ENCODE measurements at regions not wholly inside any gene's neighbourhood (a gene's known extent, or its start where the extent isn't known, plus 50 kb on each side); places are given as distances from the start of the nearest gene placed in this dataset.

- peaks cover 0 to 13% (median 3%) of the 10 kb centered on the region in 7 donors for H3K9me3 Mint-ChIP-seq
- Histone ChIP-seq H3K9ac (ENCODE audit: insufficient read depth, low read length, poor library complexity, severe bottlenecking) (no peak overlapping the region), H3K4me3 (replicated peaks in 1 of 3; ENCODE audit: low read depth in 2 of 3, low read length in 3 of 3) (no peak overlapping the region), H3K4me1 (ENCODE audit: control insufficient read depth in 1 of 2, insufficient read depth in 2 of 2, low read length in 2 of 2) (no peaks in the 10 kb centered on the region), H3K79me2 (ENCODE audit: insufficient read depth, low read length) (no peaks in the 10 kb centered on the region), H4K20me1 (ENCODE audit: insufficient read depth, low read length) (no peaks in the 10 kb centered on the region), H3K36me3 (replicated peaks in 1 of 2; ENCODE audit: control insufficient read depth in 1 of 2, insufficient read depth in 2 of 2, low read length in 2 of 2) (no peaks in the 10 kb centered on the region), H2AFZ (ENCODE audit: insufficient read depth, low read depth, low read length, poor library complexity, severe bottlenecking) (no peak overlapping the region), H3K27me3 (ENCODE audit: control insufficient read depth in 2 of 2, insufficient read depth in 2 of 2, low read length in 2 of 2) (no peaks in the 10 kb centered on the region), H3K27ac (ENCODE audit: low read depth in 1 of 2, low read length in 2 of 2) (no peak overlapping the region), H3K9me3 (replicated peaks in 1 of 2; ENCODE audit: control insufficient read depth in 1 of 2, insufficient read depth in 1 of 2, low read length in 2 of 2) (peaks cover 0 to 5% of the 10 kb centered on the region in 2 donors), H3K4me2 (replicated peaks; ENCODE audit: extremely low read depth, low read length, poor library complexity, severe bottlenecking) (no peak overlapping the region)
- no CpG with 5 or more reads among the region's 1 CpG for WGBS (ENCODE audit: insufficient coverage)
- no peaks in the 10 kb centered on the region for H3K36me3 Mint-ChIP-seq
- H3K27ac Mint-ChIP-seq, result no peak overlapping the region
- no peaks in the 10 kb centered on the region for H3K4me1 Mint-ChIP-seq
- no peaks in the 10 kb centered on the region for H3K27me3 Mint-ChIP-seq (ENCODE audit: low read depth in 3 of 3)
- no peak overlapping the region for H3K4me3 Mint-ChIP-seq
- no peak for TF ChIP-seq CTCF (IDR thresholded peaks at IDR 0.05)
- intact Hi-C loops (cut with micrococcal nuclease), result no loop called here
- no peak for DNase-seq
Measured at GRCh38 chr1:95512925-95513324, 278.9 kb downstream of the RWDD3 start.

GRCh38 chr1:95517506-95517905 is 283.5 kb downstream of the RWDD3 start:
- intact Hi-C loops (cut with micrococcal nuclease), result no loop called here
- H3K36me3 ChIP-seq (replicated peaks in 1 of 2; ENCODE audit: control insufficient read depth in 1 of 2, insufficient read depth in 2 of 2, low read length in 2 of 2), result no peaks in the 10 kb centered on the region
- H3K4me2 ChIP-seq (replicated peaks; ENCODE audit: extremely low read depth, low read length, poor library complexity, severe bottlenecking), result no peak overlapping the region
- H3K4me1 ChIP-seq (ENCODE audit: control insufficient read depth in 1 of 2, insufficient read depth in 2 of 2, low read length in 2 of 2), result no peaks in the 10 kb centered on the region
- H3K27me3 Mint-ChIP-seq (ENCODE audit: low read depth in 3 of 3), result no peaks in the 10 kb centered on the region
- no peak overlapping the region for H3K9ac ChIP-seq (ENCODE audit: insufficient read depth, low read length, poor library complexity, severe bottlenecking)
- no peak overlapping the region for H3K4me3 Mint-ChIP-seq
- no peak overlapping the region for H3K27ac Mint-ChIP-seq
- H3K36me3 Mint-ChIP-seq, result no peaks in the 10 kb centered on the region
- TF ChIP-seq CTCF (IDR thresholded peaks at IDR 0.05), result no peak
- H3K27ac ChIP-seq (ENCODE audit: low read depth in 1 of 2, low read length in 2 of 2), result no peak overlapping the region
- no peak overlapping the region for H2AFZ ChIP-seq (ENCODE audit: insufficient read depth, low read depth, low read length, poor library complexity, severe bottlenecking)
- whole genome bisulfite sequencing (ENCODE audit: insufficient coverage), result no CpG with 5 or more reads among the region's 1 CpG
- H3K4me1 Mint-ChIP-seq, result no peaks in the 10 kb centered on the region
- no peaks in the 10 kb centered on the region for H4K20me1 ChIP-seq (ENCODE audit: insufficient read depth, low read length)
- H3K9me3 Mint-ChIP-seq, result peaks cover 0 to 7% (median 5%) of the 10 kb centered on the region in 7 donors
- no peak overlapping the region for H3K4me3 ChIP-seq (replicated peaks in 1 of 3; ENCODE audit: low read depth in 2 of 3, low read length in 3 of 3)
- no peaks in the 10 kb centered on the region for H3K27me3 ChIP-seq (ENCODE audit: control insufficient read depth in 2 of 2, insufficient read depth in 2 of 2, low read length in 2 of 2)
- no peak for DNase-seq
- H3K9me3 ChIP-seq (replicated peaks in 1 of 2; ENCODE audit: control insufficient read depth in 1 of 2, insufficient read depth in 1 of 2, low read length in 2 of 2), result peaks cover 0 to 5% of the 10 kb centered on the region in 2 donors
- H3K79me2 ChIP-seq (ENCODE audit: insufficient read depth, low read length), result no peaks in the 10 kb centered on the region

Data from CD14-positive monocyte (primary cell).